Naive thymus-derived CD4-positive, alpha-beta T cell (primary cell): ENCODE measurements at regions not wholly inside any gene's neighbourhood (a gene's known extent, or its start where the extent isn't known, plus 50 kb on each side); places are given as distances from the start of the nearest gene placed in this dataset.

Source experiments
- ATAC-seq: fragments of 150-1000 bp; cut with Tn5 transposase; 2 replicates; pipeline ENCODE4 v1.10.0; 2021; ENCODE audit warnings: mild to moderate bottlenecking, moderate library complexity
- CTCF ChIA-PET: fragments of 350-600 bp; sonication (Branson Sonifier 250); formaldehyde crosslinking; loops from one replicate; lab custom pipeline; 2021; ENCODE audit warnings: antibody characterized with exemption; lab: Charles Lee
- POLR2A ChIA-PET: fragments of 350-600 bp; sonication (Branson Sonifier 250); formaldehyde crosslinking; loops from one replicate; lab custom pipeline; 2021; ENCODE audit warnings: antibody characterized with exemption, inconsistent platforms; lab: Charles Lee
- DNase-seq, 9 donors: peaks; one replicate each; pipeline versions ENCODE4 v3.0.0 to v3.0.0-alpha.2; 2020 to 2022; ENCODE audit warnings: mixed read lengths in 1 of 9
- H3K27ac ChIP-seq: one replicate; pipeline ENCODE4 v1.7.0; 2013; ENCODE audit warnings: mild to moderate bottlenecking, low read depth, low read length, moderate library complexity
- H3K27me3 ChIP-seq, 2 donors: one replicate each; pipeline ENCODE4 v1.7.0; 2013; ENCODE audit warnings: low read length in 2 of 2, mild to moderate bottlenecking in 2 of 2, moderate library complexity in 2 of 2; ENCODE audit not compliant: control insufficient read depth in 2 of 2, insufficient read depth in 2 of 2
- H3K36me3 ChIP-seq, 3 experiments: 1 replicate in 2 of 3; 2 replicates in 1 of 3; pipeline ENCODE4 v1.7.0; 2013; ENCODE audit warnings: low read length in 3 of 3, mild to moderate bottlenecking in 3 of 3, moderate library complexity in 1 of 3; ENCODE audit not compliant: insufficient read depth in 3 of 3, control insufficient read depth in 2 of 3
- H3K4me1 ChIP-seq, 2 donors: one replicate each; pipeline ENCODE4 v1.7.0; 2013; ENCODE audit warnings: low read length in 2 of 2, mild to moderate bottlenecking in 2 of 2, moderate library complexity in 1 of 2; ENCODE audit not compliant: control insufficient read depth in 2 of 2, insufficient read depth in 2 of 2
- H3K4me3 ChIP-seq: 2 replicates; pipeline ENCODE4 v1.7.0; 2013; ENCODE audit warnings: mild to moderate bottlenecking, low read length
- H3K9me3 ChIP-seq, 3 experiments: 1 replicate in 2 of 3; 2 replicates in 1 of 3; pipeline ENCODE4 v1.7.0; 2013; ENCODE audit warnings: low read length in 3 of 3; ENCODE audit not compliant: control insufficient read depth in 2 of 3
- H3K27ac Mint-ChIP-seq, 9 donors: one replicate each; pipeline ENCODE4 v1.8.0; 2020 to 2022; ENCODE audit warnings: mixed read lengths in 9 of 9, mild to moderate bottlenecking in 8 of 9, moderate library complexity in 5 of 9, inconsistent platforms in 2 of 9
- H3K27me3 Mint-ChIP-seq, 5 donors: one replicate each; pipeline ENCODE4 v1.8.0; 2021 to 2022; ENCODE audit warnings: mixed read lengths in 5 of 5, mild to moderate bottlenecking in 1 of 5
- H3K36me3 Mint-ChIP-seq, 5 donors: one replicate each; pipeline ENCODE4 v1.8.0; 2020 to 2022; ENCODE audit warnings: mixed read lengths in 5 of 5, mild to moderate bottlenecking in 3 of 5, inconsistent platforms in 1 of 5
- H3K4me1 Mint-ChIP-seq, 7 donors: one replicate each; pipeline ENCODE4 v1.8.0; 2020 to 2022; ENCODE audit warnings: mixed read lengths in 7 of 7, mild to moderate bottlenecking in 3 of 7, inconsistent platforms in 1 of 7
- H3K4me3 Mint-ChIP-seq, 10 donors: one replicate each; pipeline ENCODE4 v1.8.0; 2020 to 2022; ENCODE audit warnings: mild to moderate bottlenecking in 10 of 10, mixed read lengths in 10 of 10, moderate library complexity in 6 of 10, inconsistent platforms in 2 of 10
- H3K9me3 Mint-ChIP-seq, 11 donors: one replicate each; pipeline ENCODE4 v1.8.0; 2020 to 2022; ENCODE audit warnings: mixed read lengths in 11 of 11, mild to moderate bottlenecking in 4 of 11, inconsistent platforms in 1 of 11, moderate library complexity in 1 of 11
- intact Hi-C, 2 donors: fragments of 100-400 bp; cut with micrococcal nuclease; formaldehyde crosslinking; loops; one replicate each; pipeline ENCODE4 v1.15.1; 2023

- Histone ChIP-seq H3K27me3 (no peaks in the 10 kb centered on the region), H3K9me3 (no peaks in the 10 kb centered on the region), H3K36me3 (no peaks in the 10 kb centered on the region), H3K4me1 (no peaks in the 10 kb centered on the region), H3K4me3 (no peak overlapping the region), H3K27ac (no peak overlapping the region)
- ChIA-PET POLR2A (no interaction called here), CTCF (no interaction called here)
- no peak overlapping the region for H3K4me3 Mint-ChIP-seq
- intact Hi-C loops: no loop called here
- no peaks in the 10 kb centered on the region for H3K27me3 Mint-ChIP-seq
- no peaks in the 10 kb centered on the region for H3K4me1 Mint-ChIP-seq
- H3K36me3 Mint-ChIP-seq: no peaks in the 10 kb centered on the region
- DNase-seq (no peak), ATAC-seq (no peak)
- no peak overlapping the region for H3K27ac Mint-ChIP-seq
- peaks cover 0 to 2% (median 0%) of the 10 kb centered on the region in 11 donors for H3K9me3 Mint-ChIP-seq
These were observed 119.2 kb upstream of the PMFBP1 start for GRCh38 chr16:72291121-72291520.

DNA sequence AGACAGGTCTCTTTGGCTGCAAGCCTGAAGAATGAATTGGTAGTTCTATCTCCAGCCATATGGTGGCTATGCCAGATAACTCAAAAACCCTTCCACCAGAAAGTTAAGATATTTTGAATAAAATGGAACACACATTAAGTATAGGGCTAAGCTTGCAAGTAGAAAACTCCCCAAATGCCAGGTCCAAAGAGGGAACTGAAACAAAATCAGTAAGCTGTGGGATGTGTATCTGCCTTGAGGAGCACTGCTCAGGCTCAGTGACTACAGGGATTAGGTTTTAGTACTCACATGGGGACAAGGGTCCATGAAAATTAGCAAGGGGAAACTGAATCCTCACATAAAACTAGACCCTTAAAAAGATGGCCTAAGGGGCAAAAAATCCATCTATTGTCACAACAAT, 115.7 kb upstream of the PMFBP1 start:
- Histone ChIP-seq H3K27me3 (no peaks in the 10 kb centered on the region), H3K27ac (no peak overlapping the region), H3K4me1 (no peaks in the 10 kb centered on the region), H3K36me3 (no peaks in the 10 kb centered on the region), H3K4me3 (no peak overlapping the region), H3K9me3 (no peaks in the 10 kb centered on the region)
- ChIA-PET CTCF (no interaction called here), POLR2A (no interaction called here)
- Mint-ChIP-seq H3K36me3 (peaks cover 0 to 3% (median 0%) of the 10 kb centered on the region in 5 donors), H3K27ac (no peak overlapping the region), H3K27me3 (no peaks in the 10 kb centered on the region), H3K4me1 (no peaks in the 10 kb centered on the region), H3K4me3 (no peak overlapping the region), H3K9me3 (peaks cover 0 to 2% (median 0%) of the 10 kb centered on the region in 11 donors)
- intact Hi-C loops: no loop called here
- no peak for DNase-seq
- ATAC-seq: no peak

- no peaks in the 10 kb centered on the region for H3K36me3 ChIP-seq
- H3K27ac Mint-ChIP-seq: no peak overlapping the region
- intact Hi-C loops: no loop called here
- DNase-seq (no peak), ATAC-seq (no peak)
- H3K4me1 Mint-ChIP-seq: no peaks in the 10 kb centered on the region
- POLR2A ChIA-PET: no interaction called here
- no peak overlapping the region for H3K4me3 ChIP-seq
- no peaks in the 10 kb centered on the region for H3K27me3 ChIP-seq
- H3K27ac ChIP-seq: no peak overlapping the region
- no peak overlapping the region for H3K4me3 Mint-ChIP-seq
- CTCF ChIA-PET: no interaction called here
- H3K4me1 ChIP-seq: no peaks in the 10 kb centered on the region
- no peaks in the 10 kb centered on the region for H3K27me3 Mint-ChIP-seq
- peaks cover 0 to 2% (median 0%) of the 10 kb centered on the region in 11 donors for H3K9me3 Mint-ChIP-seq
- H3K9me3 ChIP-seq: no peaks in the 10 kb centered on the region
- H3K36me3 Mint-ChIP-seq: peaks cover 0 to 3% (median 0%) of the 10 kb centered on the region in 5 donors
These were observed 115.1 kb upstream of the PMFBP1 start for GRCh38 chr16:72286936-72287620.

DNA sequence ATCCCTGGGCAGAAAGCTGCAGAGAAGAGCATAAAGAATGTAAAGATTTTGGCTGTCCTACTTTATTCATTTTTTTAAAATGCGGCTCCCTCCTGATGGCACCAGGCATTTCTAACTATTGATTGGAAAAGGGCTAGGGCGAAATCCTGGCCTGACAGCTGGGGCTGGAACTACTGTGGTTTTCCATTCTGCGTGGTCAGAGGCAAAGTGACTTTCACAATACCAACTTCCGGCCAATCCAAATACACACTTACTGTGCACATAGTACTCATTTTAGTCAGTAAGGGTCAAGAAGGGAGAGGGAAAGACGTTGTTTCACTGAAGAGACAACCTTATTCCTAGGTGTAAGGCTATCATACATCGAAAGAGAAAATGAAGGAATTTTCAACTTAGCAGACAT, 113.8 kb upstream of the PMFBP1 start:
- H3K4me1 Mint-ChIP-seq: no peaks in the 10 kb centered on the region
- no peaks in the 10 kb centered on the region for H3K27me3 Mint-ChIP-seq
- POLR2A ChIA-PET: no interaction called here
- no peak overlapping the region for H3K4me3 Mint-ChIP-seq
- H3K36me3 Mint-ChIP-seq: peaks cover 0 to 3% (median 0%) of the 10 kb centered on the region in 5 donors
- Histone ChIP-seq H3K9me3 (no peaks in the 10 kb centered on the region), H3K4me1 (no peaks in the 10 kb centered on the region), H3K36me3 (no peaks in the 10 kb centered on the region), H3K4me3 (no peak overlapping the region), H3K27ac (no peak overlapping the region), H3K27me3 (no peaks in the 10 kb centered on the region)
- DNase-seq (no peak), ATAC-seq (no peak)
- intact Hi-C loops: no loop called here
- CTCF ChIA-PET: no interaction called here
- peaks cover 0 to 2% (median 0%) of the 10 kb centered on the region in 11 donors for H3K9me3 Mint-ChIP-seq
- no peak overlapping the region for H3K27ac Mint-ChIP-seq

- Histone ChIP-seq H3K27me3 (no peaks in the 10 kb centered on the region), H3K4me1 (no peaks in the 10 kb centered on the region), H3K36me3 (no peaks in the 10 kb centered on the region), H3K27ac (no peak overlapping the region), H3K9me3 (no peaks in the 10 kb centered on the region), H3K4me3 (no peak overlapping the region)
- CTCF ChIA-PET: no interaction called here
- no peaks in the 10 kb centered on the region for H3K27me3 Mint-ChIP-seq
- peaks cover 0 to 2% (median 0%) of the 10 kb centered on the region in 11 donors for H3K9me3 Mint-ChIP-seq
- no peak overlapping the region for H3K27ac Mint-ChIP-seq
- no peak overlapping the region for H3K4me3 Mint-ChIP-seq
- peaks cover 0 to 3% (median 0%) of the 10 kb centered on the region in 5 donors for H3K36me3 Mint-ChIP-seq
- ATAC-seq: no peak
- intact Hi-C loops: no loop called here
- POLR2A ChIA-PET: no interaction called here
- no peaks in the 10 kb centered on the region for H3K4me1 Mint-ChIP-seq
- no peak for DNase-seq
These were observed 113.4 kb upstream of the PMFBP1 start for GRCh38 chr16:72285324-72285723.

DNA sequence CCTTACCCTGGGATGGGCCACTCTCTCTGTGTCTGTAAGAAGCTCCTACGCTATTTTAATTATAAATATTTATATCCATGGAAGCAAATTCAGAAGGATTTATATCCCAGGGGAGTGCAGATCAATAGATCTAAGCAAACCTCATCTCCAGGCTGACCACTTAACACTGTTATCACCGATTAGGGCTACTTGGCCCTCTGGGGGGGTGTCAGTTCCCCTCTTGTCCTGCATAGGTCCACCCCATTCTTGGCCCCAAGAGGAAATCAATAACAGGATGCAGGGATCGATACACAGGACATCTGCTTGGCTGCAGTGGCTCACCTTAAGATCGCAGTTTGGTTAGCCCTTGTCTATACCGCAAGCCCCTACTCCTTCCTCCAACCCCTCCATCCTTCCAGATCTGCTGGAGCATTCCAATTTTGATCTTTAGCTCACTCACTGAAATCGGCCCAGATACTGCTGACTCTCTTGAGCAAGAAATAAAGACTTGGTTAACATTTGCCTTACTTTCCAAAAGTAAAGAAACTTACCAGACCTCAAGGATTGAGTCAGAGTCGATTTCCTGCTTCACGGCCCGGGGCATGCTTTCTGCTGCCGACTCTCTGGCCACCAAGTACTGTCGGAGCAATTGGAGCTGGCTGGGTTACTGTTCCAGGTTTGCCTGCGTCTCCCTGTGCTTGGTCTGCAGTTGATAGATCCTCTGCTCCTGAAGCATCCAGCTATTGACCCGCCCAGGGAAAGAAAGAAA, 112.3 kb upstream of the PMFBP1 start:
- peaks cover 0 to 2% (median 0%) of the 10 kb centered on the region in 11 donors for H3K9me3 Mint-ChIP-seq
- DNase-seq (no peak), ATAC-seq (no peak)
- Histone ChIP-seq H3K4me3 (no peak overlapping the region), H3K27me3 (no peaks in the 10 kb centered on the region), H3K27ac (no peak overlapping the region), H3K4me1 (no peaks in the 10 kb centered on the region), H3K9me3 (no peaks in the 10 kb centered on the region), H3K36me3 (no peaks in the 10 kb centered on the region)
- no peaks in the 10 kb centered on the region for H3K27me3 Mint-ChIP-seq
- no peak overlapping the region for H3K27ac Mint-ChIP-seq
- CTCF ChIA-PET: no interaction called here
- H3K4me1 Mint-ChIP-seq: no peaks in the 10 kb centered on the region
- intact Hi-C loops: no loop called here
- H3K4me3 Mint-ChIP-seq: no peak overlapping the region
- POLR2A ChIA-PET: no interaction called here
- peaks cover 0 to 3% (median 0%) of the 10 kb centered on the region in 5 donors for H3K36me3 Mint-ChIP-seq

DNA sequence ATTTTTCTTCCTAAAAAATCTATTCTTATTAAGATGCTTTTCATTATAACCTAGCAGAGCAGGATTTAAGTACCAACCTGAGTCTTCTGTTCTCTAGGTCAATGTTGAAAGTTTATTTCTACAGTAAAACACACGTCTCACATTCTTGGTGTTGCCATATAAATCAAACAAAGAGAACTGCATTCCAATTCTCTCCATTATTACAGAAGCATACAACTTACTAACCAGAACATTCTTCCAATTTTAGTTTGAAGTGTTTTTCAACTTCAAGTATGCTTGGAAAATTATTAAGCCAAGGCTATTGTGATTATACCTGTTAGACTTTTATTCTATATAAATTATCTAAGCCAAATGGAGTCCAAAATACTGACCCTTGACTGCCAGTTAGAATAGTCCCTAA, 110.4 kb upstream of the PMFBP1 start:
- Mint-ChIP-seq H3K27ac (no peak overlapping the region), H3K36me3 (peaks cover 0 to 3% (median 0%) of the 10 kb centered on the region in 5 donors), H3K27me3 (peaks cover 0 to 5% (median 0%) of the 10 kb centered on the region in 5 donors), H3K4me1 (no peaks in the 10 kb centered on the region), H3K9me3 (no peaks in the 10 kb centered on the region), H3K4me3 (no peak overlapping the region)
- H3K36me3 ChIP-seq: no peaks in the 10 kb centered on the region
- CTCF ChIA-PET: no interaction called here
- no peaks in the 10 kb centered on the region for H3K4me1 ChIP-seq
- no peak overlapping the region for H3K27ac ChIP-seq
- H3K9me3 ChIP-seq: no peaks in the 10 kb centered on the region
- POLR2A ChIA-PET: no interaction called here
- ATAC-seq (no peak), DNase-seq (no peak)
- no peaks in the 10 kb centered on the region for H3K27me3 ChIP-seq
- intact Hi-C loops: no loop called here
- H3K4me3 ChIP-seq: no peak overlapping the region
